ENCODE measurements at regions not wholly inside any gene's neighbourhood (a gene's known extent, or its start where the extent isn't known, plus 50 kb on each side); places are given as distances from the start of the nearest gene placed in this dataset.

GRCh38 chr10:78148961-78149612 lies 115.4 kb downstream of the RPS24 start:
- Histone ChIP-seq H2AFZ (ENCODE audit: low read depth, low read length, poor library complexity, severe bottlenecking) (no peak overlapping the region), H3K27ac (ENCODE audit: low read depth, low read length) (no peak overlapping the region), H3K4me1 (ENCODE audit: control insufficient read depth in 1 of 2, insufficient read depth in 2 of 2, low read length in 2 of 2) (peaks cover 0 to 5% of the 10 kb centered on the region in 2 experiments; a peak in 1 of 4 replicates), H3K79me2 (ENCODE audit: insufficient read depth, low read length) (no peaks in the 10 kb centered on the region), H3K9me2 (ENCODE audit: insufficient read depth) (no peaks in the 10 kb centered on the region), H3K36me3 (ENCODE audit: control insufficient read depth in 1 of 2, insufficient read depth in 2 of 2, low read length in 2 of 2) (no peaks in the 10 kb centered on the region), H3K9ac (ENCODE audit: low read length) (no peak overlapping the region), H3K4me2 (ENCODE audit: low read length) (no peak overlapping the region), H3K4me3 (replicated peaks in 1 of 2; ENCODE audit: low read depth in 1 of 2, low read length in 2 of 2) (no peak overlapping the region), H3K9me3 (ENCODE audit: control insufficient read depth in 1 of 2, insufficient read depth in 1 of 2, low read depth in 1 of 2, low read length in 2 of 2) (no peaks in the 10 kb centered on the region), H3K27me3 (ENCODE audit: insufficient read depth, low read length) (0 out of 2 replicates have a peak, but pooled peaks cover 8% of the 10 kb centered on the region), H4K20me1 (ENCODE audit: insufficient read depth) (no peaks in the 10 kb centered on the region)
- CTCF ChIA-PET, result no interaction called here
- BruUV-seq (replicated peaks), result no TSS peak
- TF ChIP-seq MAX (IDR thresholded peaks at IDR 0.05) (no peak), EGR1 (IDR thresholded peaks at IDR 0.05; ENCODE audit: low read depth) (no peak), YY1 (IDR thresholded peaks at IDR 0.05; ENCODE audit: extremely low read depth, insufficient replicate concordance, low read depth, low read length) (no peak)
- no peak for ATAC-seq
- RAD21 ChIA-PET (ENCODE audit: low non-redundant PET in 1 of 2, low total read pairs in 2 of 2, uncharacterized antibody in 2 of 2, unreplicated experiment in 2 of 2), result no interaction called here
- intact Hi-C loops (cut with micrococcal nuclease), result no loop called here
- DNase-seq (ENCODE audit: low read depth, low spot score), result no peak
- POLR2A ChIA-PET, result no interaction called here

- no TSS peak for BruUV-seq (replicated peaks)
- TF ChIP-seq CBX3 (IDR thresholded peaks at IDR 0.05; ENCODE audit: low read depth) (no peak), REST (IDR thresholded peaks at IDR 0.05; ENCODE audit: low read depth) (no peak), SIN3A (IDR thresholded peaks at IDR 0.05; ENCODE audit: low read depth) (no peak), FOSL1 (IDR thresholded peaks at IDR 0.05; ENCODE audit: low read depth) (no peak), ZFX (IDR thresholded peaks at IDR 0.05) (no peak), EGR1 (IDR thresholded peaks at IDR 0.05; ENCODE audit: low read depth) (no peak), RAD21 (IDR thresholded peaks at IDR 0.05; ENCODE audit: low read depth) (no peak), ATF3 (IDR thresholded peaks at IDR 0.05) (no peak), ZNF274 (IDR thresholded peaks at IDR 0.05; ENCODE audit: low read depth, low read length) (no peak), SRF (IDR thresholded peaks at IDR 0.05; ENCODE audit: low read depth) (no peak), MAX (IDR thresholded peaks at IDR 0.05) (no peak), POLR2A (IDR thresholded peaks at IDR 0.05; ENCODE audit: borderline replicate concordance, extremely low read depth, insufficient read depth, insufficient read length) (no peak), ELF1 (IDR thresholded peaks at IDR 0.05; ENCODE audit: borderline replicate concordance, low read depth) (no peak), ZBTB33 (IDR thresholded peaks at IDR 0.05; ENCODE audit: extremely low read depth, insufficient replicate concordance, low read length) (no peak)
Measured at GRCh38 chr10:78150756-78151155, 117.1 kb downstream of the RPS24 start.

More at GRCh38 chr10:78150756-78151155, 117.1 kb downstream of the RPS24 start:
- Histone ChIP-seq H3K9me3 (ENCODE audit: control insufficient read depth in 1 of 2, insufficient read depth in 1 of 2, low read depth in 1 of 2, low read length in 2 of 2) (no peaks in the 10 kb centered on the region), H3K79me2 (ENCODE audit: insufficient read depth, low read length) (no peaks in the 10 kb centered on the region), H3K27ac (ENCODE audit: low read depth, low read length) (no peak overlapping the region), H3K27me3 (ENCODE audit: insufficient read depth, low read length) (0 out of 2 replicates have a peak, but pooled peaks cover 3% of the 10 kb centered on the region), H4K20me1 (ENCODE audit: insufficient read depth) (no peaks in the 10 kb centered on the region), H3K9me2 (ENCODE audit: insufficient read depth) (no peaks in the 10 kb centered on the region), H3K4me1 (ENCODE audit: control insufficient read depth in 1 of 2, insufficient read depth in 2 of 2, low read length in 2 of 2) (peaks cover 0 to 5% of the 10 kb centered on the region in 2 experiments; a peak in 1 of 4 replicates), H3K4me2 (ENCODE audit: low read length) (no peak overlapping the region), H2AFZ (ENCODE audit: low read depth, low read length, poor library complexity, severe bottlenecking) (no peak overlapping the region), H3K4me3 (replicated peaks in 1 of 2; ENCODE audit: low read depth in 1 of 2, low read length in 2 of 2) (no peak overlapping the region), H3K36me3 (ENCODE audit: control insufficient read depth in 1 of 2, insufficient read depth in 2 of 2, low read length in 2 of 2) (no peaks in the 10 kb centered on the region), H3K9ac (ENCODE audit: low read length) (no peak overlapping the region)
- RAD21 ChIA-PET (ENCODE audit: low non-redundant PET in 1 of 2, low total read pairs in 2 of 2, uncharacterized antibody in 2 of 2, unreplicated experiment in 2 of 2), result no interaction called here
- ATAC-seq (no peak), DNase-seq (ENCODE audit: low read depth, low spot score) (no peak)
- intact Hi-C loops (cut with micrococcal nuclease), result no loop called here
- POLR2A ChIA-PET, result no interaction called here
- CTCF ChIA-PET, result no interaction called here

Measured in HCT116 (cell line).